Keratinocyte (primary cell): ENCODE measurements at regions not wholly inside any gene's neighbourhood (a gene's known extent, or its start where the extent isn't known, plus 50 kb on each side); places are given as distances from the start of the nearest gene placed in this dataset.

Source experiments
- DNase-seq: peaks from one replicate; pipeline ENCODE4 v3.0.0-alpha.2; 2011; ENCODE audit warnings: low read depth, missing footprints, low spot score
- FAIRE-seq: peaks from 2 replicates; lab custom pipeline; 2011; peaks lifted over from hg19 to GRCh38; lab: Jason Lieb, UNC
- H2AFZ ChIP-seq: 2 replicates; pipeline ENCODE4 v1.6.0; 2012; ENCODE audit warnings: low read length, control low read depth, inconsistent platforms; ENCODE audit not compliant: control insufficient read depth
- H3K27ac ChIP-seq: 2 replicates; pipeline ENCODE4 v1.5.1; 2011; ENCODE audit warnings: low read length; ENCODE audit not compliant: control insufficient read depth, insufficient read depth
- H3K27me3 ChIP-seq: 3 replicates; pipeline ENCODE4 v1.6.0; 2011; ENCODE audit warnings: low read length; ENCODE audit not compliant: control insufficient read depth, insufficient read depth; ENCODE audit errors: extremely low read depth
- H3K36me3 ChIP-seq, 2 experiments: 2 replicates in 1 of 2; 3 replicates in 1 of 2; pipeline ENCODE4 v1.5.1; 2011; ENCODE audit warnings: low read length in 2 of 2, mild to moderate bottlenecking in 1 of 2; ENCODE audit not compliant: control insufficient read depth in 2 of 2, insufficient read depth in 2 of 2; ENCODE audit errors: extremely low read depth in 1 of 2
- H3K4me1 ChIP-seq: 3 replicates; pipeline ENCODE4 v1.5.1; 2011; ENCODE audit warnings: low read length; ENCODE audit not compliant: control insufficient read depth, insufficient read depth; ENCODE audit errors: extremely low read depth
- H3K4me2 ChIP-seq: 3 replicates; pipeline ENCODE4 v1.6.0; 2011; ENCODE audit warnings: low read depth, low read length; ENCODE audit not compliant: control insufficient read depth, insufficient read depth; ENCODE audit errors: extremely low read depth
- H3K4me3 ChIP-seq, 3 experiments: fragments of 200-600 bp in 1 of 3; sonication (generic) in 1 of 3; 2 replicates in 2 of 3; 3 replicates in 1 of 3; pipeline ENCODE4 v1.5.1; 2011 to 2016; ENCODE audit warnings: low read length in 3 of 3, mild to moderate bottlenecking in 3 of 3, control low read depth in 2 of 3, inconsistent platforms in 1 of 3, low read depth in 1 of 3, mixed read lengths in 1 of 3, mixed run types in 1 of 3, moderate library complexity in 1 of 3; ENCODE audit not compliant: control insufficient read depth in 2 of 3, insufficient read depth in 2 of 3; ENCODE audit errors: extremely low read depth in 1 of 3
- H3K79me2 ChIP-seq: 2 replicates; pipeline ENCODE4 v1.6.0; 2012; ENCODE audit warnings: low read length; ENCODE audit not compliant: control insufficient read depth, insufficient read depth
- H3K9ac ChIP-seq: 3 replicates; pipeline ENCODE4 v1.6.0; 2011; ENCODE audit warnings: low read length; ENCODE audit not compliant: control insufficient read depth, insufficient read depth; ENCODE audit errors: extremely low read depth
- H3K9me1 ChIP-seq: 3 replicates; pipeline ENCODE4 v1.6.0; 2011; ENCODE audit warnings: low read length; ENCODE audit not compliant: control insufficient read depth, insufficient read depth; ENCODE audit errors: extremely low read depth
- H3K9me3 ChIP-seq: 2 replicates; pipeline ENCODE4 v1.5.1; 2012; ENCODE audit warnings: low read depth, low read length; ENCODE audit not compliant: control insufficient read depth
- H4K20me1 ChIP-seq: 3 replicates; pipeline ENCODE4 v1.6.0; 2011; ENCODE audit warnings: low read length; ENCODE audit not compliant: control insufficient read depth, insufficient read depth; ENCODE audit errors: extremely low read depth
- CTCF ChIP-seq, 3 experiments: IDR thresholded peaks in 1 of 3; conservative IDR thresholded peaks in 1 of 3; optimal IDR thresholded peaks in 1 of 3; 2 replicates in 2 of 3; 3 replicates in 1 of 3; pipeline versions ENCODE3 to v1.5.1; 2011; ENCODE audit warnings: low read length in 3 of 3, mild to moderate bottlenecking in 3 of 3, moderate library complexity in 2 of 3, control low read depth in 1 of 3, inconsistent platforms in 1 of 3; ENCODE audit not compliant: insufficient read depth in 2 of 3; ENCODE audit errors: extremely low read depth in 1 of 3
- EZH2 ChIP-seq: IDR thresholded peaks from one replicate; pipeline ENCODE4 v1.6.1; 2012; ENCODE audit warnings: inconsistent platforms, mild to moderate bottlenecking, low read length, moderate library complexity
- dilution Hi-C: fragments of 300-500 bp; cut with MboI; formaldehyde crosslinking; loops from one replicate; pipeline ENCODE4 v1.7.0; 2020; ENCODE audit warnings: low sequenced_read_pairs; ENCODE audit not compliant: extremely low pct_ligation_motif_present

- Histone ChIP-seq H3K4me1 (no peaks in the 10 kb centered on the region), H3K4me2 (no peak overlapping the region), H3K27me3 (no peaks in the 10 kb centered on the region), H3K36me3 (no peaks in the 10 kb centered on the region), H3K27ac (no peak overlapping the region), H4K20me1 (no peaks in the 10 kb centered on the region), H3K79me2 (no peaks in the 10 kb centered on the region), H3K9me1 (no peaks in the 10 kb centered on the region), H3K9me3 (no peaks in the 10 kb centered on the region), H3K9ac (no peak overlapping the region), H3K4me3 (no peak overlapping the region), H2AFZ (no peak overlapping the region)
- TF ChIP-seq CTCF (optimal IDR thresholded peaks at IDR 0.05 in 1 of 3, IDR thresholded peaks at IDR 0.05 in 1 of 3, conservative IDR thresholded peaks at IDR 0.05 in 1 of 3; ENCODE audit: extremely low read depth in 1 of 3, insufficient read depth in 2 of 3, low read length in 3 of 3) (no peak), EZH2 (no peak)
- dilution Hi-C loops = no loop called here
- DNase-seq (no peak), FAIRE-seq (no peak)
Measured at GRCh38 chr3:80017369-80017768, 249.6 kb upstream of the ROBO1 start.

- H2AFZ ChIP-seq = no peak overlapping the region
- H3K9ac ChIP-seq = no peak overlapping the region
- no peak for TF ChIP-seq CTCF (optimal IDR thresholded peaks at IDR 0.05 in 1 of 3, IDR thresholded peaks at IDR 0.05 in 1 of 3, conservative IDR thresholded peaks at IDR 0.05 in 1 of 3; ENCODE audit: extremely low read depth in 1 of 3, insufficient read depth in 2 of 3, low read length in 3 of 3)
- H3K4me3 ChIP-seq = no peak overlapping the region
- no peaks in the 10 kb centered on the region for H3K79me2 ChIP-seq
- H4K20me1 ChIP-seq = no peaks in the 10 kb centered on the region
- H3K27ac ChIP-seq = no peak overlapping the region
- H3K9me1 ChIP-seq = no peaks in the 10 kb centered on the region
- no peak for FAIRE-seq
- no peak for DNase-seq
- H3K4me1 ChIP-seq = no peaks in the 10 kb centered on the region
- dilution Hi-C loops = no loop called here
- H3K36me3 ChIP-seq = no peaks in the 10 kb centered on the region
- no peaks in the 10 kb centered on the region for H3K9me3 ChIP-seq
- no peaks in the 10 kb centered on the region for H3K27me3 ChIP-seq
- H3K4me2 ChIP-seq = no peak overlapping the region
Measured at GRCh38 chr3:80014576-80014975, 246.8 kb upstream of the ROBO1 start.
